ENCODE measurements at regions not wholly inside any gene's neighbourhood (a gene's known extent, or its start where the extent isn't known, plus 50 kb on each side); places are given as distances from the start of the nearest gene placed in this dataset.

GRCh38 chr17:71757156-71757555, 363.7 kb upstream of the SOX9 start:
- no peak for DNase-seq (ENCODE audit: extremely low spot score in 2 of 2)
- Histone ChIP-seq H3K4me3 (no peak overlapping the region), H3K36me3 (no peaks in the 10 kb centered on the region), H3K9me3 (no peaks in the 10 kb centered on the region), H3K27ac (no peak overlapping the region), H3K27me3 (no peaks in the 10 kb centered on the region), H3K4me1 (no peaks in the 10 kb centered on the region)
- intact Hi-C loops (cut with DNase I): no loop called here
- TF ChIP-seq, protein P1, sequence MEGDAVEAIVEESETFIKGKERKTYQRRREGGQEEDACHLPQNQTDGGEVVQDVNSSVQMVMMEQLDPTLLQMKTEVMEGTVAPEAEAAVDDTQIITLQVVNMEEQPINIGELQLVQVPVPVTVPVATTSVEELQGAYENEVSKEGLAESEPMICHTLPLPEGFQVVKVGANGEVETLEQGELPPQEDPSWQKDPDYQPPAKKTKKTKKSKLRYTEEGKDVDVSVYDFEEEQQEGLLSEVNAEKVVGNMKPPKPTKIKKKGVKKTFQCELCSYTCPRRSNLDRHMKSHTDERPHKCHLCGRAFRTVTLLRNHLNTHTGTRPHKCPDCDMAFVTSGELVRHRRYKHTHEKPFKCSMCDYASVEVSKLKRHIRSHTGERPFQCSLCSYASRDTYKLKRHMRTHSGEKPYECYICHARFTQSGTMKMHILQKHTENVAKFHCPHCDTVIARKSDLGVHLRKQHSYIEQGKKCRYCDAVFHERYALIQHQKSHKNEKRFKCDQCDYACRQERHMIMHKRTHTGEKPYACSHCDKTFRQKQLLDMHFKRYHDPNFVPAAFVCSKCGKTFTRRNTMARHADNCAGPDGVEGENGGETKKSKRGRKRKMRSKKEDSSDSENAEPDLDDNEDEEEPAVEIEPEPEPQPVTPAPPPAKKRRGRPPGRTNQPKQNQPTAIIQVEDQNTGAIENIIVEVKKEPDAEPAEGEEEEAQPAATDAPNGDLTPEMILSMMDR (IDR thresholded peaks at IDR 0.05): no peak
- TF ChIP-seq POLR2A (IDR thresholded peaks at IDR 0.05) (no peak), POLR2AphosphoS5 (IDR thresholded peaks at IDR 0.05; ENCODE audit: insufficient read depth in 1 of 2, low read depth in 1 of 2) (no peak)

GRCh38 chr17:71757956-71758355, 362.9 kb upstream of the SOX9 start:
- Histone ChIP-seq H3K9me3 (no peaks in the 10 kb centered on the region), H3K27ac (no peak overlapping the region), H3K36me3 (no peaks in the 10 kb centered on the region), H3K27me3 (no peaks in the 10 kb centered on the region), H3K4me3 (no peak overlapping the region), H3K4me1 (no peaks in the 10 kb centered on the region)
- no peak for DNase-seq (ENCODE audit: extremely low spot score in 2 of 2)
- TF ChIP-seq, protein P1 (IDR thresholded peaks at IDR 0.05): no peak
- no peak for TF ChIP-seq POLR2AphosphoS5 (IDR thresholded peaks at IDR 0.05; ENCODE audit: insufficient read depth in 1 of 2, low read depth in 1 of 2)
- intact Hi-C loops (cut with DNase I): no loop called here

GRCh38 chr17:71759422-71760060, 361.3 kb upstream of the SOX9 start:
- no peak for DNase-seq (ENCODE audit: extremely low spot score in 2 of 2)
- no peak for TF ChIP-seq POLR2AphosphoS5 (IDR thresholded peaks at IDR 0.05; ENCODE audit: insufficient read depth in 1 of 2, low read depth in 1 of 2)
- TF ChIP-seq, protein P1 (IDR thresholded peaks at IDR 0.05): no peak
- no peak for TF ChIP-seq POLR2A (IDR thresholded peaks at IDR 0.05)
- H3K36me3 ChIP-seq: no peaks in the 10 kb centered on the region
- H3K27me3 ChIP-seq: no peaks in the 10 kb centered on the region
- no peak overlapping the region for H3K4me3 ChIP-seq
- H3K4me1 ChIP-seq: no peaks in the 10 kb centered on the region
- intact Hi-C loops (cut with DNase I): no loop called here
- H3K9me3 ChIP-seq: no peaks in the 10 kb centered on the region
- H3K27ac ChIP-seq: no peak overlapping the region

DNA sequence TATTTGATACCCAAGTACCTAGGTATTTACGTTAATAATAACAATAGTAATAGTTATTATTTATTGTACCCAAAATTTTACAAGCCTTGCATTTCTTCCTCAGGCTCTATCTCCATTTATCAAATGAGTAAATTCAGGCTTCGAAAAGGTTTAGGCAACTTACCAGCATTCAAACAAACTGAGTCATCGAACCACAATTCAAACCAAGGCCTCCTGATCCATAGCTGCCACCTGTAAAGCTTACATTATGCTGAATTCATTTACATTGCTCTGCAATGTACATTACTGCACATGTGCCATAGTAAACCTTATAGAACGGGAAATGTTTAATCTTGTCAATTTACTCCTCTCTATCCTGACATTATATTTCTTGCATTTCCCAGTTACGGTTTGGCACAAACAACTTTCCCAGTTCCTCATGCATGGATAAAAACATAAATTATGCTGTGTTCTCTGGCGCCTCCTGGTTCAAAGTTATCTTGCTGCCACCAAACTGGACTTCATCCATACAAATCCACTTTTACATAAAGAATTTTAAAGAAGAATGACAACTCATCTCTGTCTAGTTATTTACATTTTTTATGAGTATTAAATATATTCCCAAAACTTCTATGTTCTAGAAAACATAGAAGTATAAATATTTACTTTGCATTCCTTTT, 360.6 kb upstream of the SOX9 start:
- intact Hi-C loops (cut with DNase I): no loop called here
- no peak overlapping the region for H3K4me3 ChIP-seq

GRCh38 chr17:71762526-71762925, 358.3 kb upstream of the SOX9 start:
- Histone ChIP-seq H3K4me3 (no peak overlapping the region), H3K4me1 (no peaks in the 10 kb centered on the region), H3K27ac (no peak overlapping the region), H3K9me3 (no peaks in the 10 kb centered on the region), H3K27me3 (no peaks in the 10 kb centered on the region), H3K36me3 (no peaks in the 10 kb centered on the region)
- TF ChIP-seq POLR2AphosphoS5 (IDR thresholded peaks at IDR 0.05; ENCODE audit: insufficient read depth in 1 of 2, low read depth in 1 of 2) (no peak), POLR2A (IDR thresholded peaks at IDR 0.05) (no peak)
- TF ChIP-seq, protein P1 (IDR thresholded peaks at IDR 0.05): no peak
- no peak for DNase-seq (ENCODE audit: extremely low spot score in 2 of 2)
- intact Hi-C loops (cut with DNase I): no loop called here

More for the DNA sequence above, 360.6 kb upstream of the SOX9 start:
- no peaks in the 10 kb centered on the region for H3K36me3 ChIP-seq
- H3K4me1 ChIP-seq: no peaks in the 10 kb centered on the region
- no peaks in the 10 kb centered on the region for H3K27me3 ChIP-seq
- TF ChIP-seq, protein P1 (IDR thresholded peaks at IDR 0.05): no peak
- TF ChIP-seq POLR2A (IDR thresholded peaks at IDR 0.05): no peak
- H3K27ac ChIP-seq: no peak overlapping the region
- DNase-seq (ENCODE audit: extremely low spot score in 2 of 2): no peak
- no peaks in the 10 kb centered on the region for H3K9me3 ChIP-seq

Measured in vagina (tissue), 2 donors.